ENCODE measurements at regions not wholly inside any gene's neighbourhood (a gene's known extent, or its start where the extent isn't known, plus 50 kb on each side); places are given as distances from the start of the nearest gene placed in this dataset.

GRCh38 chr4:180817529-180817928 lies 1425.7 kb upstream of the TENM3 start:
- TF ChIP-seq POLR2A (IDR thresholded peaks at IDR 0.05) = no peak
- TF ChIP-seq, protein P1, sequence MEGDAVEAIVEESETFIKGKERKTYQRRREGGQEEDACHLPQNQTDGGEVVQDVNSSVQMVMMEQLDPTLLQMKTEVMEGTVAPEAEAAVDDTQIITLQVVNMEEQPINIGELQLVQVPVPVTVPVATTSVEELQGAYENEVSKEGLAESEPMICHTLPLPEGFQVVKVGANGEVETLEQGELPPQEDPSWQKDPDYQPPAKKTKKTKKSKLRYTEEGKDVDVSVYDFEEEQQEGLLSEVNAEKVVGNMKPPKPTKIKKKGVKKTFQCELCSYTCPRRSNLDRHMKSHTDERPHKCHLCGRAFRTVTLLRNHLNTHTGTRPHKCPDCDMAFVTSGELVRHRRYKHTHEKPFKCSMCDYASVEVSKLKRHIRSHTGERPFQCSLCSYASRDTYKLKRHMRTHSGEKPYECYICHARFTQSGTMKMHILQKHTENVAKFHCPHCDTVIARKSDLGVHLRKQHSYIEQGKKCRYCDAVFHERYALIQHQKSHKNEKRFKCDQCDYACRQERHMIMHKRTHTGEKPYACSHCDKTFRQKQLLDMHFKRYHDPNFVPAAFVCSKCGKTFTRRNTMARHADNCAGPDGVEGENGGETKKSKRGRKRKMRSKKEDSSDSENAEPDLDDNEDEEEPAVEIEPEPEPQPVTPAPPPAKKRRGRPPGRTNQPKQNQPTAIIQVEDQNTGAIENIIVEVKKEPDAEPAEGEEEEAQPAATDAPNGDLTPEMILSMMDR (IDR thresholded peaks at IDR 0.05) = no peak
- no peaks in the 10 kb centered on the region for H3K27me3 ChIP-seq
- H3K27ac ChIP-seq = no peak overlapping the region
- H3K36me3 ChIP-seq (ENCODE audit: low read depth, missing control alignments) = no peaks in the 10 kb centered on the region
- no peak for DNase-seq
- no peaks in the 10 kb centered on the region for H3K9me3 ChIP-seq
- H3K4me1 ChIP-seq = no peaks in the 10 kb centered on the region
- 83 to 86% methylated on average over 6 of the region's 6 CpGs for WGBS, 2 donors
- no peak overlapping the region for H3K4me3 ChIP-seq
- intact Hi-C loops (cut with DNase I; ENCODE audit: low total_unique reads) = no loop called here

DNA sequence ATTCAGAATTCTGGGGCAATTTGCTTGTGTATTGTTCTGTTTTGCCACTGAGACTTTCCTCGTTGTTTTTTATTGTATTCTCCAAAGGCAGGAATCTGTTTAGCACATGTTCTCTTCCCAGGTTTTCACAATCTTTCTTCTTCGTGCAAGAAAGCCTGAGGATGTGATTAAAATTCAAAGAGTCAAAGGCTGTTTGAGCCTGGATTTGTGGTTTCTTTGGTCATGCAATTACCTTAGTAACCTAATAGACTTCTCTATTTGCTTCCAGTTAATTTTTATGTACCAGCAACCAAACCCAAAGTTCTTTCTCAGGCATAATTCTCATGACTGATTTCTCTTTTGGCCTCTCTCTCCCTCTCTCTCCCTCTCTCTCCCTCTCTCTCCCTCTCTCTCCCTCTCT lies 1420.1 kb upstream of the TENM3 start:
- no peaks in the 10 kb centered on the region for H3K27me3 ChIP-seq
- H3K27ac ChIP-seq = no peak overlapping the region
- intact Hi-C loops (cut with DNase I; ENCODE audit: low total_unique reads) = no loop called here
- WGBS, 2 donors = 39 to 84% methylated on average over 1 to 2 of the region's 2 CpGs
- no peak for DNase-seq
- no peaks in the 10 kb centered on the region for H3K9me3 ChIP-seq
- no peaks in the 10 kb centered on the region for H3K4me1 ChIP-seq
- H3K4me3 ChIP-seq = no peak overlapping the region
- no peak for TF ChIP-seq POLR2A (IDR thresholded peaks at IDR 0.05)
- TF ChIP-seq, protein P1 (IDR thresholded peaks at IDR 0.05) = no peak
- no peaks in the 10 kb centered on the region for H3K36me3 ChIP-seq (ENCODE audit: low read depth, missing control alignments)

- Histone ChIP-seq H3K36me3 (ENCODE audit: low read depth, missing control alignments) (no peaks in the 10 kb centered on the region), H3K9me3 (no peaks in the 10 kb centered on the region), H3K27me3 (no peaks in the 10 kb centered on the region), H3K27ac (peak overlapping the region; percentile 5 to 45), H3K4me3 (peak overlapping the region; percentile 7 to 9), H3K4me1 (no peaks in the 10 kb centered on the region)
- intact Hi-C loops (cut with DNase I; ENCODE audit: low total_unique reads) = no loop called here
- WGBS, 2 donors = 42 to 53% methylated on average over 7 of the region's 7 CpGs
- TF ChIP-seq POLR2A (IDR thresholded peaks at IDR 0.05) = no peak
- TF ChIP-seq, protein P1 (IDR thresholded peaks at IDR 0.05) = no peak
- DNase-seq = peak; percentile 47
Observed at GRCh38 chr4:180827232-180828009, 1415.8 kb upstream of the TENM3 start.

GRCh38 chr4:180828455-180829018 lies 1414.7 kb upstream of the TENM3 start:
- TF ChIP-seq, protein P1 (IDR thresholded peaks at IDR 0.05) = peak in 2 of 3 experiments; percentile 58 to 78
- no peak for TF ChIP-seq POLR2A (IDR thresholded peaks at IDR 0.05)
- Histone ChIP-seq H3K4me1 (no peaks in the 10 kb centered on the region), H3K27ac (no peak overlapping the region), H3K27me3 (no peaks in the 10 kb centered on the region), H3K36me3 (ENCODE audit: low read depth, missing control alignments) (no peaks in the 10 kb centered on the region), H3K9me3 (no peaks in the 10 kb centered on the region), H3K4me3 (no peak overlapping the region)
- 21 to 23% methylated on average over 2 of the region's 2 CpGs for WGBS, 2 donors
- intact Hi-C loops (cut with DNase I; ENCODE audit: low total_unique reads) = no loop called here
- peak; percentile 65 for DNase-seq
